ENCODE measurements at regions not wholly inside any gene's neighbourhood (a gene's known extent, or its start where the extent isn't known, plus 50 kb on each side); places are given as distances from the start of the nearest gene placed in this dataset.

GRCh38 chr16:79533292-79533691, 67.2 kb downstream of the MAF start:
- DNase-seq (ENCODE audit: low spot score) = no peak
- no peaks in the 10 kb centered on the region for H3K9me2 ChIP-seq (replicated peaks; ENCODE audit: insufficient read depth)
- WGBS (ENCODE audit: low lambda C conversion rate, missing lambda C conversion rate) = 77% methylated on average over 3 of the region's 3 CpGs
- no peaks in the 10 kb centered on the region for H3K9me3 ChIP-seq (ENCODE audit: low read depth)
- H3K27ac ChIP-seq = no peak overlapping the region
- no peaks in the 10 kb centered on the region for H4K20me1 ChIP-seq (ENCODE audit: insufficient read depth, poor library complexity, severe bottlenecking)
- H3K4me1 ChIP-seq (ENCODE audit: insufficient read depth) = no peaks in the 10 kb centered on the region
- no peak overlapping the region for H3K4me2 ChIP-seq
- H3K4me3 ChIP-seq = no peak overlapping the region
- H3K27me3 ChIP-seq = no peaks in the 10 kb centered on the region
- H3K36me3 ChIP-seq (replicated peaks; ENCODE audit: insufficient read depth, low read depth) = no peaks in the 10 kb centered on the region
- no peaks in the 10 kb centered on the region for H3K79me2 ChIP-seq
- no peak overlapping the region for H2AFZ ChIP-seq
- TF ChIP-seq EZH2phosphoT487 (IDR thresholded peaks at IDR 0.05; ENCODE audit: low read depth, severe bottlenecking, unreplicated experiment) (no peak), EZH2 (IDR thresholded peaks at IDR 0.05; ENCODE audit: borderline replicate concordance) (no peak)

- TF ChIP-seq EZH2 (IDR thresholded peaks at IDR 0.05; ENCODE audit: borderline replicate concordance) = no peak
- no peak for TF ChIP-seq EZH2phosphoT487 (IDR thresholded peaks at IDR 0.05; ENCODE audit: low read depth, severe bottlenecking, unreplicated experiment)
- no peak for TF ChIP-seq CTCF (IDR thresholded peaks at IDR 0.05; ENCODE audit: poor library complexity)
- Histone ChIP-seq H3K9me2 (replicated peaks; ENCODE audit: insufficient read depth) (no peaks in the 10 kb centered on the region), H3K36me3 (replicated peaks; ENCODE audit: insufficient read depth, low read depth) (no peaks in the 10 kb centered on the region), H3K9me3 (ENCODE audit: low read depth) (no peaks in the 10 kb centered on the region), H3K4me3 (no peak overlapping the region), H3K27ac (no peak overlapping the region), H3K4me2 (no peak overlapping the region), H3K79me2 (no peaks in the 10 kb centered on the region), H4K20me1 (ENCODE audit: insufficient read depth, poor library complexity, severe bottlenecking) (no peaks in the 10 kb centered on the region), H3K27me3 (no peaks in the 10 kb centered on the region), H3K4me1 (ENCODE audit: insufficient read depth) (no peaks in the 10 kb centered on the region), H2AFZ (no peak overlapping the region)
- WGBS (ENCODE audit: low lambda C conversion rate, missing lambda C conversion rate) = 85% methylated on average over 5 of the region's 5 CpGs
- no peak for DNase-seq (ENCODE audit: low spot score)
Measured at GRCh38 chr16:79532785-79533184, 67.8 kb downstream of the MAF start.

- WGBS (ENCODE audit: low lambda C conversion rate, missing lambda C conversion rate) = 93% methylated on average over 4 of the region's 4 CpGs
Measured at GRCh38 chr16:79532273-79532672, 68.3 kb downstream of the MAF start.

GRCh38 chr16:79528338-79528737, 72.2 kb downstream of the MAF start:
- Histone ChIP-seq H3K4me1 (ENCODE audit: insufficient read depth) (no peaks in the 10 kb centered on the region), H4K20me1 (ENCODE audit: insufficient read depth, poor library complexity, severe bottlenecking) (no peaks in the 10 kb centered on the region), H3K4me3 (no peak overlapping the region), H3K9me3 (ENCODE audit: low read depth) (no peaks in the 10 kb centered on the region), H2AFZ (no peak overlapping the region), H3K27ac (no peak overlapping the region), H3K27me3 (no peaks in the 10 kb centered on the region), H3K79me2 (no peaks in the 10 kb centered on the region), H3K9me2 (replicated peaks; ENCODE audit: insufficient read depth) (no peaks in the 10 kb centered on the region), H3K36me3 (replicated peaks; ENCODE audit: insufficient read depth, low read depth) (no peaks in the 10 kb centered on the region), H3K4me2 (no peak overlapping the region)
- DNase-seq (ENCODE audit: low spot score) = no peak
- TF ChIP-seq EZH2 (IDR thresholded peaks at IDR 0.05; ENCODE audit: borderline replicate concordance) = no peak
- TF ChIP-seq EZH2phosphoT487 (IDR thresholded peaks at IDR 0.05; ENCODE audit: low read depth, severe bottlenecking, unreplicated experiment) = no peak
- TF ChIP-seq CTCF (IDR thresholded peaks at IDR 0.05; ENCODE audit: poor library complexity) = no peak
- 50% methylated on average over 2 of the region's 2 CpGs for WGBS (ENCODE audit: low lambda C conversion rate, missing lambda C conversion rate)

More at GRCh38 chr16:79532273-79532672, 68.3 kb downstream of the MAF start:
- H2AFZ ChIP-seq = no peak overlapping the region
- no peaks in the 10 kb centered on the region for H3K9me2 ChIP-seq (replicated peaks; ENCODE audit: insufficient read depth)
- no peaks in the 10 kb centered on the region for H3K79me2 ChIP-seq
- no peaks in the 10 kb centered on the region for H3K36me3 ChIP-seq (replicated peaks; ENCODE audit: insufficient read depth, low read depth)
- no peak overlapping the region for H3K4me2 ChIP-seq
- H3K27me3 ChIP-seq = no peaks in the 10 kb centered on the region
- H4K20me1 ChIP-seq (ENCODE audit: insufficient read depth, poor library complexity, severe bottlenecking) = no peaks in the 10 kb centered on the region
- H3K4me1 ChIP-seq (ENCODE audit: insufficient read depth) = no peaks in the 10 kb centered on the region
- no peaks in the 10 kb centered on the region for H3K9me3 ChIP-seq (ENCODE audit: low read depth)
- DNase-seq (ENCODE audit: low spot score) = no peak
- TF ChIP-seq CTCF (IDR thresholded peaks at IDR 0.05; ENCODE audit: poor library complexity) = no peak
- no peak overlapping the region for H3K27ac ChIP-seq
- no peak overlapping the region for H3K4me3 ChIP-seq
